Keratinocyte (primary cell): ENCODE measurements at regions not wholly inside any gene's neighbourhood (a gene's known extent, or its start where the extent isn't known, plus 50 kb on each side); places are given as distances from the start of the nearest gene placed in this dataset.

ENCODE experiments used
- DNase-seq: peaks from one replicate; pipeline ENCODE4 v3.0.0-alpha.2; 2011; ENCODE audit warnings: low read depth, missing footprints, low spot score
- FAIRE-seq: peaks from 2 replicates; lab custom pipeline; 2011; peaks lifted over from hg19 to GRCh38; lab: Jason Lieb, UNC
- H2AFZ ChIP-seq: 2 replicates; pipeline ENCODE4 v1.6.0; 2012; ENCODE audit warnings: low read length, control low read depth, inconsistent platforms; ENCODE audit not compliant: control insufficient read depth
- H3K27ac ChIP-seq: 2 replicates; pipeline ENCODE4 v1.5.1; 2011; ENCODE audit warnings: low read length; ENCODE audit not compliant: control insufficient read depth, insufficient read depth
- H3K27me3 ChIP-seq: 3 replicates; pipeline ENCODE4 v1.6.0; 2011; ENCODE audit warnings: low read length; ENCODE audit not compliant: control insufficient read depth, insufficient read depth; ENCODE audit errors: extremely low read depth
- H3K36me3 ChIP-seq, 2 experiments: 2 replicates in 1 of 2; 3 replicates in 1 of 2; pipeline ENCODE4 v1.5.1; 2011; ENCODE audit warnings: low read length in 2 of 2, mild to moderate bottlenecking in 1 of 2; ENCODE audit not compliant: control insufficient read depth in 2 of 2, insufficient read depth in 2 of 2; ENCODE audit errors: extremely low read depth in 1 of 2
- H3K4me1 ChIP-seq: 3 replicates; pipeline ENCODE4 v1.5.1; 2011; ENCODE audit warnings: low read length; ENCODE audit not compliant: control insufficient read depth, insufficient read depth; ENCODE audit errors: extremely low read depth
- H3K4me2 ChIP-seq: 3 replicates; pipeline ENCODE4 v1.6.0; 2011; ENCODE audit warnings: low read depth, low read length; ENCODE audit not compliant: control insufficient read depth, insufficient read depth; ENCODE audit errors: extremely low read depth
- H3K4me3 ChIP-seq, 3 experiments: fragments of 200-600 bp in 1 of 3; sonication (generic) in 1 of 3; 2 replicates in 2 of 3; 3 replicates in 1 of 3; pipeline ENCODE4 v1.5.1; 2011 to 2016; ENCODE audit warnings: low read length in 3 of 3, mild to moderate bottlenecking in 3 of 3, control low read depth in 2 of 3, inconsistent platforms in 1 of 3, low read depth in 1 of 3, mixed read lengths in 1 of 3, mixed run types in 1 of 3, moderate library complexity in 1 of 3; ENCODE audit not compliant: control insufficient read depth in 2 of 3, insufficient read depth in 2 of 3; ENCODE audit errors: extremely low read depth in 1 of 3
- H3K79me2 ChIP-seq: 2 replicates; pipeline ENCODE4 v1.6.0; 2012; ENCODE audit warnings: low read length; ENCODE audit not compliant: control insufficient read depth, insufficient read depth
- H3K9ac ChIP-seq: 3 replicates; pipeline ENCODE4 v1.6.0; 2011; ENCODE audit warnings: low read length; ENCODE audit not compliant: control insufficient read depth, insufficient read depth; ENCODE audit errors: extremely low read depth
- H3K9me1 ChIP-seq: 3 replicates; pipeline ENCODE4 v1.6.0; 2011; ENCODE audit warnings: low read length; ENCODE audit not compliant: control insufficient read depth, insufficient read depth; ENCODE audit errors: extremely low read depth
- H3K9me3 ChIP-seq: 2 replicates; pipeline ENCODE4 v1.5.1; 2012; ENCODE audit warnings: low read depth, low read length; ENCODE audit not compliant: control insufficient read depth
- H4K20me1 ChIP-seq: 3 replicates; pipeline ENCODE4 v1.6.0; 2011; ENCODE audit warnings: low read length; ENCODE audit not compliant: control insufficient read depth, insufficient read depth; ENCODE audit errors: extremely low read depth
- EZH2 ChIP-seq: IDR thresholded peaks from one replicate; pipeline ENCODE4 v1.6.1; 2012; ENCODE audit warnings: inconsistent platforms, mild to moderate bottlenecking, low read length, moderate library complexity
- dilution Hi-C: fragments of 300-500 bp; cut with MboI; formaldehyde crosslinking; loops from one replicate; pipeline ENCODE4 v1.7.0; 2020; ENCODE audit warnings: low sequenced_read_pairs; ENCODE audit not compliant: extremely low pct_ligation_motif_present
- TF ChIP-seq, protein P1 (sequence below), 3 experiments: IDR thresholded peaks in 1 of 3; conservative IDR thresholded peaks in 1 of 3; optimal IDR thresholded peaks in 1 of 3; 2 replicates in 2 of 3; 3 replicates in 1 of 3; pipeline versions ENCODE3 to v1.5.1; 2011; ENCODE audit warnings: low read length in 3 of 3, mild to moderate bottlenecking in 3 of 3, moderate library complexity in 2 of 3, control low read depth in 1 of 3, inconsistent platforms in 1 of 3; ENCODE audit not compliant: insufficient read depth in 2 of 3; ENCODE audit errors: extremely low read depth in 1 of 3

DNA sequence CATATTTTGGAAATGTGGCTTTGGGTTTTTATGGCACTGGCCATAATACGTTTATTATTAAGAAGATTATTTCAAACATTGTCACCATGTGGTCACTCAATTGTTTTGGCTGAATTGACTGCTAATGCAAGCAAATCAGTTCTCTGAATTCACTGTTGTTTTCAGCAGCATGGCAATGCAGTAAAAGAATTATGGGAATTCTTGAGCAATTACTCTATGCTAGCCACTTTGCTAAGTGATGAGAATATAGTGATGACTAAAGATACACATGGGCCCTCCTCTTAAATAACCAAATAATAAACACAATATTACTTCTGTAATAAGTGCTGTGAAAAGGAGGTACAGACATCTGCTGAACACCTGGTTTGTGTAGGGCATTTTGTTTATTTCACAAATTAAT is 58.0 kb upstream of the FANCL start:
- H3K4me2 ChIP-seq = no peak overlapping the region
- H3K27ac ChIP-seq = no peak overlapping the region
- H3K36me3 ChIP-seq = no peaks in the 10 kb centered on the region
- no peak overlapping the region for H3K9ac ChIP-seq
- no peak for DNase-seq
- H3K79me2 ChIP-seq = no peaks in the 10 kb centered on the region
- H3K9me1 ChIP-seq = no peaks in the 10 kb centered on the region
- TF ChIP-seq EZH2 = no peak
- TF ChIP-seq, protein P1, sequence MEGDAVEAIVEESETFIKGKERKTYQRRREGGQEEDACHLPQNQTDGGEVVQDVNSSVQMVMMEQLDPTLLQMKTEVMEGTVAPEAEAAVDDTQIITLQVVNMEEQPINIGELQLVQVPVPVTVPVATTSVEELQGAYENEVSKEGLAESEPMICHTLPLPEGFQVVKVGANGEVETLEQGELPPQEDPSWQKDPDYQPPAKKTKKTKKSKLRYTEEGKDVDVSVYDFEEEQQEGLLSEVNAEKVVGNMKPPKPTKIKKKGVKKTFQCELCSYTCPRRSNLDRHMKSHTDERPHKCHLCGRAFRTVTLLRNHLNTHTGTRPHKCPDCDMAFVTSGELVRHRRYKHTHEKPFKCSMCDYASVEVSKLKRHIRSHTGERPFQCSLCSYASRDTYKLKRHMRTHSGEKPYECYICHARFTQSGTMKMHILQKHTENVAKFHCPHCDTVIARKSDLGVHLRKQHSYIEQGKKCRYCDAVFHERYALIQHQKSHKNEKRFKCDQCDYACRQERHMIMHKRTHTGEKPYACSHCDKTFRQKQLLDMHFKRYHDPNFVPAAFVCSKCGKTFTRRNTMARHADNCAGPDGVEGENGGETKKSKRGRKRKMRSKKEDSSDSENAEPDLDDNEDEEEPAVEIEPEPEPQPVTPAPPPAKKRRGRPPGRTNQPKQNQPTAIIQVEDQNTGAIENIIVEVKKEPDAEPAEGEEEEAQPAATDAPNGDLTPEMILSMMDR (optimal IDR thresholded peaks at IDR 0.05 in 1 of 3, IDR thresholded peaks at IDR 0.05 in 1 of 3, conservative IDR thresholded peaks at IDR 0.05 in 1 of 3; ENCODE audit: extremely low read depth in 1 of 3, insufficient read depth in 2 of 3, low read length in 3 of 3) = no peak
- H2AFZ ChIP-seq = no peak overlapping the region
- dilution Hi-C loops = no loop called here
- H3K9me3 ChIP-seq = no peaks in the 10 kb centered on the region
- no peak for FAIRE-seq
- H3K27me3 ChIP-seq = no peaks in the 10 kb centered on the region
- H3K4me3 ChIP-seq = no peak overlapping the region
- no peaks in the 10 kb centered on the region for H4K20me1 ChIP-seq
- H3K4me1 ChIP-seq = no peaks in the 10 kb centered on the region

DNA sequence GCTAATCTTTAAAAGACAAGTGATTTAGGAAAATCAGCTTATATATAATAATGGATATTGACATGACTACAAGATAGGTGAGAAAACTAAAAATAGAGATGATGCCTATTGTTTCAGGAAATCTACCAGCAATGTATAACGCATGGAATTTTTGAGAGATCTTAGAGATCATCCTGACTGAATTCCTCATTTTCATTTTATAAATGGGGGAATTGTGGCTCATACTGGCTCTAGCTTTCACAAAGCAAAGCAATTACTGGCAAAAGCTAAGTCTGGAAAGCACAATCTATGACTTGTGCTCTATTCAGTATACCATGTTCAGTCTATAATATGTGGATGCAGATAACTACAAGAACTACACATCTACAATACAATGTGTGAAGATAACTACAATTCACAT is 51.9 kb upstream of the FANCL start:
- Histone ChIP-seq H3K9ac (no peak overlapping the region), H3K4me2 (no peak overlapping the region), H3K4me3 (no peak overlapping the region), H4K20me1 (no peaks in the 10 kb centered on the region), H3K79me2 (no peaks in the 10 kb centered on the region), H3K27me3 (no peaks in the 10 kb centered on the region), H3K36me3 (no peaks in the 10 kb centered on the region), H2AFZ (no peak overlapping the region), H3K27ac (no peak overlapping the region), H3K4me1 (no peaks in the 10 kb centered on the region), H3K9me3 (no peaks in the 10 kb centered on the region), H3K9me1 (no peaks in the 10 kb centered on the region)
- DNase-seq = no peak
- TF ChIP-seq, protein P1 (optimal IDR thresholded peaks at IDR 0.05 in 1 of 3, IDR thresholded peaks at IDR 0.05 in 1 of 3, conservative IDR thresholded peaks at IDR 0.05 in 1 of 3; ENCODE audit: extremely low read depth in 1 of 3, insufficient read depth in 2 of 3, low read length in 3 of 3) = no peak
- TF ChIP-seq EZH2 = no peak
- FAIRE-seq = no peak
- dilution Hi-C loops = no loop called here
